ENCODE measurements at regions not wholly inside any gene's neighbourhood (a gene's known extent, or its start where the extent isn't known, plus 50 kb on each side); places are given as distances from the start of the nearest gene placed in this dataset.
"Not testable (repeated sequence)": the region's sequence is repeated elsewhere in the genome, so short reads cannot be mapped to it uniquely, and the experiment has no call there.

DNA sequence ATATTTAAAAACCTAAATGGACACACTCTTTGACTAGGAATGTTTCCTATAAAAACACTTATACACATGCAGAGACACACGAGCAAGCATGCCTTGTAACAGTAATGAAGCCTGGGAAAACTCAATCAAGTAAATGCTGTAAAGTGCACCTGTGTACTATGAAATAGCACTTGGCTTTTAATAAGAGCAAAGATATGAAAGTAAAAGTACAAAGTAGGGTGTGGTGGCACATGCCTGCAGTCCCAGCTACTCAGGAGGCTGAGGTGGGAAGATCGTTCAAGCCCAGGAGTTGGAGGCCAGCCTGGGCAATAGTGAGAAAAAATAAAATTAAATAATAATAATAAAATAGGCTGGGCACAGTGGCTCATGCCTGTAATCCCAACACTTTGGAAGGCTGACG, 166.9 kb upstream of the GRK3 start:
- no peak for DNase-seq

DNA sequence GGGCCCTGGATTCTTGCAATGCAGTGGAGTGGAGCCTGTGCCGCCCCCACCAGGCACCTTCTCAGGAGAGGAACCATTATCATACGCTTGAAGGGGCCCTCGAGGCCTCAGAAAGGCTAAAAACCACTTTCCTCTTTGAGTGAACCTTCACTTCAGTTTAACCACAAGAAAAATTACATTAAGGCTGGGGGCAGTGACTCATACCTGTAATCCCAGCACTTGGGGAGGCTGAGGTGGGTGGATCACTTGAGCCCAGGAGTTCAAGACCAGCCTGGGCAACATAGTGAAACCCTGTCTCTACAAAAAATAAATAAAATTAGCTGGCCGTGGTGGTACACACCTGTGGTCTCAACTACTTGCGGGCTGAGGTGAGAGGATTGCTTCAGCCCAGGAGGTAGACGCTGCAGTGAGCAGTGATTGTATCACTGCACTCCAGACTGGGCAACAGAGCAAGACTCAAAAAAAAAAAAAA, 165.8 kb upstream of the GRK3 start:
- peak; percentile 76 for DNase-seq

DNA sequence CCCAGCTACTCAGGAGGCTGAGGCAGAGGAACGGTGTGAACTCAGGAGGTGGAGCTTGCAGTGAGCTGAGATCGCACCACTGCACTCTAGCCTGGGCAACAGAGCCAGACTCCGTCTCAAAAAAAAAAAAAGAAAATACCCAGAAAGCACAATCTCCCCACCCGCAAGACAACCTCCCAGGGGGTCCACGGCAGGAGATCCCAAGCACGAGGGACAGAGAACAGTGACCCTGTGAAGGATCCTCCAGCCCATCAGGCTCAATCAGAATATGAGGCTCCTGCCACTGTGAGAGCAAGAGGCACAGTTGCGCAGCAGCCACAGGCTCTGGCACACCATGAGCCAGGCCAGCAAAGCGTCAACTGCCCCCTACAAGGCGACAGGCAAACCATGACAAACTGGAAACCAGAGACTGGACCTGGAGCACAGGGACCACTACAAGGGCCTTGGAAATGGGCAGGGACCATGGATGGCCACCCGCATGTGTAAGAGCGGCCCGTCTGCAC, 164.8 kb upstream of the GRK3 start:
- no peak for DNase-seq

DNA sequence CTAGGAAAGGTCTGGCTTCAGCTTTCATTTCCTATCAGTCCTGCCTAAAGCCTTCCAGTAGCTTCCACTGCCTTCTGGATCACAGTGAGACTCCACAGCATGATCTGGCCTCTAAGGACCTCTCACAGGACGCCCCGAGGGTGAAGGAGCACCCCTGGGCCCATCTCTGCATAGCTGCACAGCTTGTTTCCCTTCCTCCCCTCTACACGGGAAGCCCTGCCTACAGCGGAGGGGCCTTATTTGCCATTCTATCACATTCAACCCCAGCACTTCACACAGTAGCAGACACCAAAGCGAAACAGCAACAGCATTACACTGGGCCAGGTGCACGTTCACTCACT, 162.3 kb upstream of the GRK3 start:
- no peak for DNase-seq

DNA sequence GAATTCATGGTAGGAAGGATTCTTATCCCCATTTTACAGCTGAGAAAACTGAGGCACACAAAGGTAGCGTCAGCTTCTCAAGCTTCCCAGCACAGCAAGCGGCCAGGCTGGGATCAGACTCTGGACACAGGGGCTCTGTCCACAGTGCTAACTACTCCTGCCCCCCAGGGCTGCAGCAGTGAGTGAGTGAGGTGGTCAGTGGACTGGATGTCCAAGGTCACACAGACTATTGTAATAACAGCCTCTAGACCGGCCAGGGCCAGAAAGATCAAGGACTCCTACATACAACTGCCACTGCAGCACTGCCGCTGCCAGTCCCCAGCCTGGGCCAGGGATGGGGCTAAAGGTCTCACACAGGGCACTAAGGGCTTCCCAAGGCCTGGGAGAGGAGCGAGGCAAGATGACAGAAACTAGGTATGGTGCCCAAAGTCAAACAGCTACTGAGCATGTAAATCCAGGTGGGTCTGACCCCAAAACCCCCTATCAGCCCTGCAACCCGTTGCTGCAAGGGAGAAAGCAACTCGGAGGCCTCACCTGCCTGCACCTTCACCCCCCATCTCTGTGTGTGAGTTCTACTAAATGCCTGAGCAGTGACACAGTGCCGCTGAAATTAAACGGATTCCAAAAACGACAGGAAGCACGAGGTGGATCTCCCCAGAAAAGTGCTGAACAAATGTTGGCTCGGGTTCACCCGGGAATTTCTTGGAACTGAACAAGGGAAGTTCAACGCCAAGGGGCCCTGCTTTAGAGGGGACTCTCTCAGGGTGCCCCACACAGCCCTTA, 161.8 kb upstream of the GRK3 start:
- peak; percentile 65 for DNase-seq

DNA sequence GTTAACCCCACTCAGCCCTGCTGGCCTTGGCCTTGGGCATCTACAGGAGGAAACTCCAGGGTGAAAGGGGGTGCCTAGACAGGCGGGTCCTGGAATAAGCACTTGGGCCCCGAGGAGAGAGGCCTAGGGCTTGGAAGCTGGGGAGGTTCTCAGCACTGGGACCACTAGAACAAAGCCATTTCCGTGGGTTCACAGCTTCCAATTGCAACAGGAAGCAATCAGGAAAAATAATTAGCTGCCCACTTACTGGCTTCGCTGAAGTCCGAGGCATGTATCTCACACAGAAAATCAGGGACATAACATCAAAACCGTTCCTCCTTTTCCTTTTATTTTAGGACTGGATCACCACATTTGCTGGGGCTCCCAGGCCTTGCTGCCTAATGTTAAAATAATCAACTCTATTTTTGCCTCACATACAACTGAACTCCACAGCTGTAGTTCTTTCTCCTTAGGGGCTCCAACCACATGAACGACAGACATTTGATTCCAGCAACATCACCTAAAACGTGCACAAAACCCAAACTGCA, 161.1 kb upstream of the GRK3 start:
- DNase-seq: no peak

DNA sequence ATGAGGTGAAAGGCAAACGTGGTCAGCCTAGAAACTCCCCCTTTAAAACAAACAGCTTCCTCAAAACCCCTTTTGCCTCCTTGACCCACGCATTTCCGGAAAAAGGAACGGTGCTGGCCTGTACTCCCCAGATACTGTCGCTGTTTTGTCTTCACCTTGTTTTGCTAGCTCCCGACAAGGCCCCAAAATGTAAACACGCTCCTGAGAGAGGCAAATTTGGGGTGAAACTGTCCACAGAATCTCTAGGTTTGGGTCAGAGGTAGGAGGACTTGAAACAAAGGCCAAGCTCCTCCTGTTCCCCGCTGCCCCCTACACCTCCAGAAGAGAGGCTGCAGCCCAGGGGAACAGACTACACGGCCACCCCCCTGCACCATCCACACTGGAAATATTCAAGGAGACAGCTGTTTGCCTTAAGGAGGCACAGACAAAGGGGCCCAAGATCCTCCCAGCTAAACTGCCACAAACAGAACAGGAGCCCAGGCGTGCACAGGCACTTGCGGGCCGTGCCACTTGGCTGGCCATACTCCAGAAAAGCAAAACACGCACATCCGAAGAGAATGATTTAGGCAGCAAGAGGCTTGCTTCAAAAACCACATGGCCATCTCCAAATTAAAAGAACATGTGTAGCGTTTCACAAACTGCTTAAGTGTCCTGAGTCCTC, 160.5 kb upstream of the GRK3 start:
- DNase-seq: peak; percentile 90

DNA sequence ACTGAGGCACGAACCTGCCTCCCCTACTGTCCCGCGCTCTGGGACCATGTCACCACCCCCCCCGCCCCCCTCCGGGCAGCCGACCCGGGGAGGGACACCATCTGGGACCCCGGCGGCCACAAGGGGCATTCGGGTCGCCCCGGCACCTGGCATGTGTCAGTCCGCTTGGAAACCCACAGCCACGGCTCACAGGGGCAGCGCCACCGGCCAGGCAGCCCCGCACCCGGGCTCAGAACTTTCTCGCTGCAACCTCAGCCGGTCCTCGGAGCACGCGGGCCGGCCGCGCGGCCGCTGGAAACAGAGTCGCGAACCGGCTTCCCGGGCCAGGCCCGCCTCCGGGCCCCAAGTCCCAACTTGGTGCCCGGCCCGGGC, 159.9 kb upstream of the GRK3 start:
- peak; percentile 80 for DNase-seq

DNA sequence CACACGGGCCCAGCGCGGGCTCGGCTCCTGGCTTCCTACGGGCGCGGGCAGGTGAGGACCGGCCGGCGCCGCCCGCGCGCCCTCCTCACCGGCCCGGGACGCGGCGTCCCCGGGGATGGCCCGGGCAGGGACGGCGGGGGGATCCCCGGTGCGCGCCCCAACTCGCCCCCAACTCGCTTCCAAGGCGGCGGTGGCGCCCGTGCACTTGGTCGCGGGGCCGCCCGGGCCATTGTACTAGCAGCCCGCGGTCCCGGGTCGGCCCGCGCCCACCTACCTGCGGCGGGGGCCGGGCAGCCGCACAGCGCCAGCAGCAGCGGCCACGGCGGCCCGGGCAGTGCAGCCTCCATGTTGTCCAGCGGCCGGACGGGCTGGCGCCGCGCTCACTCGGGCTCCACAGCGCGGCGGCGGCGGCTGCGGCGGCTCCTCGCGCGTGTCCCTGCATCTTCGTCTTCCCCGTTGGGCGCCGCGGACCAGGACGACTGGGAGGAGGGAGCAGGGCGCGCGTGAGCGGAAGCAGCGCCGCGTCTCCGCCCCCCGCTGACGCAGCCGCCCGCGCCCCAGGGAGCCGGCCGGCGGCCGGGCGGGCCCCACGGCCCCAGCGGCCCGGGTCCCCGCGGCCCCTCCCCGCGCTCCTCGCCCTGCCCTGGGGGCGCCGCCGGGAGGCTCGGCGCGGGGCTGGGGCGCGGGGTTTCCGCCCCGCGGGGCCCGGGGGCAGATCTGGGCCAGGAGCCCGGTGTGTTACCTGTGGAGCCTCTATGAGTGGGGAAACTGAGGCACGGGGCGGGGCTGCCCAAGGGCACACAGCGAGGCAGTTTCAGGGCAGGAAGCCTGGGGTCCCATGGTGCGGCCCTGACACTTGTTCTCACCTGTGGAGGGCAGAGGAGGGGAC, 159.3 kb upstream of the GRK3 start:
- peak; percentile 90 for DNase-seq

DNA sequence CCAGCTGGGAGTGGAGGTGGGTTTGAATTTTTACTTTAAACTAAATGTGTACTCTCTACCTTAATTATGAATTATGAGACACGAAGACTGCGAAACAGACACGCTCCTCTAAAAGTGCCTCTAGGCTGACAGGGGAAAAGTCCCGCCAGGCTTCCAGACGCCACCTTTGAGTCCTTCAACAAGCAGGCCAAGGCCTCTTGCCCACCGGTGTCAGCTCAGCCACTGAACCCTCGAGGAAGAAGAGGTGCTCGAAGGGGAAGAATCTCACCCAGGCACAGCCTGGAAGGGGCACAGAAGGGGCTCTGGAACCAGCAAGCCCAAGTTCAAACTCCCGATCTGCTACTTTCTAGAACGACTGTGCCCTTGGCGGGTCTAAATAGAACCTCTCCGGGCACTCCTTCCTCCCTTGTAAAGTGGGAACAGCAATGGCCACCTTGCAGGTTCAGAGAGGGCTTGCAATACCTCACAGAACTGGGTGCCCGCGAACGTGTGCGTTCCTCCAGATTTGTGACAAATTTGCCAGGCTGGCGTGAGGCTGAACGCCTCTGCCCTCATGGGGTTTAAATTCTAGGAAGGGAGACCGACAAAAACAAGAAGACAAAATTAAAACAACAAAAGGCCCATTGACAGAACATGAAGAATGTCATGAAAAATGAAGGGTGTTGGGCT, 158.5 kb upstream of the GRK3 start:
- no peak for DNase-seq

DNA sequence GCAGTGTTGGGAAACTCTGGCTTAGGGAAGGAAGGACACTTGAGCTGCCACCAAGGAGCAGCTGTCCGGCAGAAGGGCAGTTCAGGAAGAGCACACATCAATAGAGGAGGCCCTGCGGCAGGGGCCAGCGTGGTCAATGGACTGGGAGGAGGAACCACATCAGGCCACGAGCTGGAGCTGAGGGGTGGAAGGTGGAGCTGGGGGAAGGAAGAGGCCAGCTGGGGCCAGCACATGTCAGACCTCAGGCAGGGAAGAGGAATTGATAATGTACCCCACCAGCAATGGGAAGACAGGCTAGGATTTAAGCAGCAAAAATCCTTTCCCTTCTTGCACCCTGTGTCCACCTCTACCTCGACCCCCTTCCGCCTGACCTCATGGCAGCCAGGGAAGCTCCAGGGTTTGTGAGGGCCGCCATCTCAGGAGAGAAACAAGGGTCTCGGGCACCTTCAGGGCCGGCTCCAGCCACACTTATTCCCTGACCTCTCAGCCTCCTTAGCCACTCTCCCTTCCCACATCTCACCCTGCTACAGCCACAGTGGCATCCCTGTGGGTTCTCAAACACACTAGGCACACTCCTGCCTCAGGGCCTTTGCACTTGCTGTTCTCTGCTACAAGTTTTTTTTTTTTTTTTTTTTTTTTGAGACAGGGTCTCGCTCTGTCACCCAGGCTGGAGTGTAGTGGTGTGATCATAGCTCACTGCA, 157.8 kb upstream of the GRK3 start:
- DNase-seq: peak; percentile 56

DNA sequence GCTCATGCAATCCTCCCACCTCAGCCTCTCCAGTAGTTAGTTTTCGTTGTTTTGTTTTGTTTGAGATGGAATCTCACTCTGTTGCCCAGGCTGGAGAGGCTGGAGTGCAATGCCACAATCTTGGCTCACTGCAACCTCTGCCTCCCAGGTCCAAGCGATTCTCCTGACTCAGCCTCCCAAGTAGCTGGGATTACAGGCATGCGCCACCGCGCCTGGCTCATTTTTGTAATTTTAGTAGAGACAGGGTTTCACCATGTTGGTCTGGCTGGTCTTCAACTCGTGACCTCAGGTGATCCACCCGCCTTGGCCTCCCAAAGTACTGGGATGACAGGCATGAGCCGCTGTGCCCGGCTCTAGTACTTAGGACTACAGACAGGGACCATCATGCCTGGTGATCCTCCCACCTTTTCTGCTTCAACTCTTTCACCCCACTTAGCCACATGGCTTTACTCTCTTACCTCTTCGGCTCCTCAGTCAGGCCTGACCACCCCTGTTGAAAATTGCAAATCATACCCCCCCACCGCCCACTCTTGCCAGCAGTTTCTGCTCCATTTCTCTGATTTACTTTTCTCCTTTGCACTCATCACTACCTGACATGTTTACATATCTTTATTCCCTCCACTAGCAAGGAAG, 157.1 kb upstream of the GRK3 start:
- DNase-seq: no peak

DNA sequence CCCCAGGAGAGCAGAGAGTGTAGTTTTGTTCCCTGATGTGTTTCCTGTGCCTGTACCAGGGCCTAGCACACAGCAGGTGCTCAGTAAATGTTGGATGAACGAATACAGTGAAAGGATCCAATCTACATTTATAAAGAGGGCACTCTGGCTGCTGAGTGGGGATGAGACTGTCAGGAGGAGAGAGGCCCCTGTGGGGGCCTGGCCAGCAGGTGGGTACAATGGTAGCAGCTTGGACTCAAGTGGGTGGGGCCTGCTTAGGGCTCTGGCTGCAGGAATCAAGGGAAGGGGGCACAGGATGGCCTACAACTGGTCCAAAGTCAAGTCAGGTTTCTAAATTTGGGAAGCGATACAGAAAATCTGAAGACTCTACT, 156.6 kb upstream of the GRK3 start:
- no peak for DNase-seq

DNA sequence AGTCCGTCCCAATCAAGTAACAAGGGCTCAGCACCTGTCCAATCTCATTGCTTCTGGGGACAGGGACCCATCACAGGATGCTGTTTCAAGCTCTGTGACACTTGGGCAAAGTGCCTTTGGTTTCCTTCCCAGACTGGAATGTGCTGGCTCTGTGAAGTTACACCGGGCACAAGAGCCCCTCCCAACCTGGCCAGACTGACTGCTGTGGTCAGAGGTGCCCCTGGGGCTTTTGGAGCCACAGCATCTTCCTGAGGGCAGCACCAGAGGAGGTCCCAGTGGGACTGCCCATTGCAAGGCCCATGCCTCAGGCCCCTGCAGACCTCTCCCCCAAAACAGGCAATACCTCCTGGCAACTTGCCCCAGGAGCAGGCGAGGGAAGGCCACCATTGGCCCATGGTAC, 155.2 kb upstream of the GRK3 start:
- DNase-seq: no peak

DNA sequence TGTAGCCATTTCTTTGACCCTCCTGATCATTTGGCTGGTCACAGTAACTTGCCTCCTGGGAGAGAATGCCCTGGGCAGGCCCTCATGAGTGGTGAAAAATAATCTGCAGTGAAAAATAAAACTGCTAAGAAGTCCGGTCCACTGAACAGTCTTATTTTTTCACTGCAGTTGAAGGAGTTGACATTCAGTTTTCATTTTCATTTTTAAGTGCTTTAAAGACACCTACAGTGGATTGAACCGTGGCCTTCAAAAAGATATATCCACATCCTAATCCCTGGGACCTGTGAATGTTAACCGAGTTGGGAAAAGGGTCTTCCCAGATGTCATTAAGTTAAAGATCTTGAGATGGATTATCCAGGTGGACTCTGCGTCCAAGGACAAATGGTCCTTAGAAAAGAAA, 153.6 kb upstream of the GRK3 start:
- DNase-seq: peak; percentile 65

DNA sequence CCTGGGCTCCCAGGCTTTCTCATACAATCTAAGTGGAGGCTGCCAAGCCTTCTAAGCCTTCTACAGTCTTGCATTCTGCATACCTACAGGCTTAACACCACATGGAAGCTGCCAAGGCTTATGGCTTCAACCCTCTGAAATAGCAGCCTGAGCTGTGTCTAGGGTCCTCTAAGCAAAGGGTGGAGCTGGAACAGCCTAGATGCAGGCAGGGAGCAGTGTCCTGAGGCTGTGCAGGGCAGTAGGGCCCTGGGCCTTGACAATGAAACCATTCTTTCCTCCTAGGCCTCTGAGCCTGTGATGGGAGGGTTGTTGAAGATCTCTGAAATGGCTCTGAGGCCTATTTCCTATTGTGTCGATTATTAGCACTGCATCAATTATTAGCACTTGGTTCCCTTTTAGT, 150.9 kb upstream of the GRK3 start:
- DNase-seq: peak; percentile 38

DNA sequence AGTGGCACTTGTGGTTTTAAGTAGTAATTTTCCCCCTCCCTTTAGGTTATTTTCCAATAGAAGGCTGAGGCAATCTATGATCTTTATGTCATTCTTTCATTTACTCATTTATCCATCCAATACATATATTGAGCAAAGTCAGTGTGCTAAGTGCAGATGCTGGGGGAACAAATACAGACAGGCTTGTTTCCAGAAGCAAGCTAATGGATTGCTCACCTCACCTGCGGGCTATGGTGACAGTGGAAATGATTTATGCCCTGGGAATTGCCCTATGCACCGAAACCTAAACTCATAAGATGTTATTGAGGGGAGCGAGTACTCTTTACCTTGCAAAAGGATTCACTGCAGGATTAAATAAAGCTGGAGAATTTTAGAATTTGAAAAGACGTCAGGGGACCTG, 148.7 kb upstream of the GRK3 start:
- not testable (repeated sequence) for DNase-seq

DNA sequence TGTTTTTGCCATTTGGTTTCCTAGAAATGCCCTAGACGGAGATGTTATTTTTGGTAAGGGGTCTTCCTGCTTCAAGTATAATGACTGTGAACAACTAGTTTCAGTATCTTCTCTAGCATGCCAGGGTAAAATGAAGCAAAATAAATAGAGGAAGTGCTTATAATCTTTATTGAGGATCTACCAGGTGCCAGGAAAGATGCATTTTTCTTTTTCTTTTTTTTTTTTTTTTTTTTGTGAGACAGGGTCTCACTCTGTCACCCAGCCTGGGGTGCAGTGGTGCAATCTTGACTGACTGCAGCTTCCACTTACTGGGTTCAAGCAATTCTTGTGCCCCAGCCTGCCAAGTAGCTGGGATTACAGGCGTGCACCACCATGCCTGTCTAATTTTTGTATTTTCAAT, 146.6 kb upstream of the GRK3 start:
- DNase-seq: peak; percentile 53

DNA sequence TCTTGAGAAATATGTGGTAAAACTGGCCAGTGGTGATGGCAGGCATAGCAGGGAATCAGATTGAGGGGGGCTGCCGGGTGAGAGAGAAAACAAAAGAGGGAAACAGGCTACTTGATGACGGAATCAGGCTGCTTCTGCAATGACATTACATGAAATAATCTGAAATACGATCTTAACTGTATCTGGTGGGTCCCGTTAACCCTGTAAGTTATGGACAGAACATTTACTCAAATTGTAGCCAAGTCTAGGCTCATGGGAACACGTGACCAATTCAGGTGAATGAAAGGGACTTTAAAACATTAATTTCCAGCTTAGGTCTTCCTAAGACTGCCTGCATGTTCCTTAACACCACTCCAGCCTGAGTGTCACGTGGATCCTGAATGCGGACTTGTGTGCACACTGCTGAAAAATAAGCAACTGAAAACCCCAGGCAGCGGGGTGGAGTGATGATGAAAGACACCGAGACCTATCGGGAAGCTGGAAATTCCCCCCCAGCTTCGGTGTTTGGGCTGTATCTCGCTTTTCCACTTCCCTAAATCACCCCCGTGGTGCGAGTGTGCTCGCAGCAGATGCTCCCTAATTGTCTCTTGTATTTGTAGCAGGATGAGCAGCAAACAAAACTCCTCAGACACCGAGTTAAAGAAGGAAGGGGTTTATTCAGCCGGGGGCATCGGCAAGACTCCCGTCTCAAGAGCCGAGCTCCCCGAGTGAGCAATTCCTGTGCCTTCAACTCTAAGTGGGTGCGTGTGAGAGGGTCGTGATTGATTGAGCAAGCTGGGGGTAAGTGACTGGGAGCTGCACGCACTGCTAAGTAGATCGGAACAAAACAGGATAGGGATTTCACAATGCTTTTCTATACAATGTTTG, 145.0 kb upstream of the GRK3 start:
- peak; percentile 90 for DNase-seq

DNA sequence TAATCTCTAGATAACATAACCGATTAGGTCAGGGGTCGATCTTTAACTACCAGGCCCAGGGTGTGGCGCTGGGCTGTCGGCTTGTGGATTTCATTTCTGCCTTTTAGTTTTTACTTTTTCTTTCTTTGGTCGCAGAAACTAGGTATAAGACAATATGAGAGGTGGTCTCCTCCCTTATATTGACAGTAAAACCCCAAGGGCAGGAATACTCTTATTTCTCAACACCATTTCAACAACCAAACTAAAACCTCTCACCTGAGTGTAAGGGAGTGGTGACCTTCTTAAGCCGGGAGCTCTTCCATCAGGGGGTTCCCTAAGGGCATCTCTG, 144.4 kb upstream of the GRK3 start:
- not testable (repeated sequence) for DNase-seq

DNA sequence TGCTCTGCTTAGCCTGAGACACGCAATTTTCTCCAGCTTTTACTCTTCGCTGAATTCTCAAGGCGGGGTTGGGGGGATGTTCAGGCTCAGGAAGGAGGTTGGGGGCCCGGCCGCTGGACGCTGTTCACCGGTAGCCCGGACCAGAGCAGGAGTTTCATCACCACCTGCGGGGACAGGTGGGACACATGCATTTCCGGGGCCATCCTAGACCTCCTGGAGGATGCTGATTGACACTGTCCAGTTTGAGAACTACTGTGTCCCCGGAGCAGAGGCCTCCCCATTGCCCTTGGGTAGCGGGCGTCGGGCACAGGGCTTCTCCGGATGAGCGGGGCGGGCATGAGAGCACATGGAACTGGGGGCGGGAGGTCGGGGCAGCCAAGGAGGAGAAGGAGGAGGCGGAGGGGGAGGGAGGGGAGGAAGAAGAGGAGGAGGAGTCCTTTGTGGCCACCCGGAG, 144.0 kb upstream of the GRK3 start:
- no peak for DNase-seq
